GM12891 (cell line): ENCODE measurements at regions not wholly inside any gene's neighbourhood (a gene's known extent, or its start where the extent isn't known, plus 50 kb on each side); places are given as distances from the start of the nearest gene placed in this dataset.
A peak's percentile ranks its signal among the peaks of the same experiment; 100 is the strongest.

ENCODE experiments used
- DNase-seq: peaks from one replicate; pipeline ENCODE4 v3.0.0; 2011; ENCODE audit warnings: low spot score; ENCODE audit not compliant: insufficient read length
- FAIRE-seq: peaks from 2 replicates; lab custom pipeline; 2011; peaks lifted over from hg19 to GRCh38; lab: Jason Lieb, UNC
- PAX5 ChIP-seq: IDR thresholded peaks from 2 replicates; pipeline ENCODE4 v1.6.1; 2011; ENCODE audit warnings: low read length, moderate library complexity, mild to moderate bottlenecking; ENCODE audit not compliant: insufficient read depth, severe bottlenecking
- POLR2A ChIP-seq: IDR thresholded peaks from 2 replicates; pipeline ENCODE4 v1.6.1; 2011; ENCODE audit warnings: low read depth, low read length, control low read depth
- POLR2AphosphoS5 ChIP-seq: IDR thresholded peaks from 2 replicates; pipeline ENCODE4 v1.6.1; 2011; ENCODE audit warnings: low read depth, low read length, control low read depth
- POU2F2 ChIP-seq: IDR thresholded peaks from 2 replicates; pipeline ENCODE4 v1.6.1; 2011; ENCODE audit warnings: low read depth, mild to moderate bottlenecking, control low read depth, low read length, moderate library complexity
- SPI1 ChIP-seq: IDR thresholded peaks from 2 replicates; pipeline ENCODE4 v1.6.1; 2011; ENCODE audit warnings: low read depth, low read length, control low read depth
- TAF1 ChIP-seq: IDR thresholded peaks from 2 replicates; pipeline ENCODE4 v1.6.1; 2011; ENCODE audit warnings: low read depth, low read length, control low read depth

- TF ChIP-seq POU2F2: no peak
- no peak for TF ChIP-seq POLR2AphosphoS5
- TF ChIP-seq TAF1: no peak
- TF ChIP-seq PAX5: peak; percentile 11
- TF ChIP-seq POLR2A: no peak
- no peak for TF ChIP-seq SPI1
- FAIRE-seq (no peak), DNase-seq (no peak)
Measured at GRCh38 chr4:123246085-123246484, 150.5 kb upstream of the SPRY1 start.

- TF ChIP-seq POU2F2: no peak
- no peak for TF ChIP-seq POLR2A
- no peak for TF ChIP-seq POLR2AphosphoS5
- no peak for TF ChIP-seq TAF1
- DNase-seq: no peak
- no peak for FAIRE-seq
Measured at GRCh38 chr4:123248085-123248659, 148.4 kb upstream of the SPRY1 start.

- no peak for DNase-seq
- FAIRE-seq: no peak
- TF ChIP-seq POU2F2: no peak
- no peak for TF ChIP-seq SPI1
- TF ChIP-seq TAF1: no peak
- no peak for TF ChIP-seq POLR2AphosphoS5
- no peak for TF ChIP-seq PAX5
- TF ChIP-seq POLR2A: no peak
Measured at GRCh38 chr4:123249821-123250220, 146.8 kb upstream of the SPRY1 start.

GRCh38 chr4:123250843-123251242 is 145.8 kb upstream of the SPRY1 start:
- TF ChIP-seq POLR2A (no peak), PAX5 (no peak), SPI1 (no peak), TAF1 (no peak), POU2F2 (no peak), POLR2AphosphoS5 (no peak)
- DNase-seq: no peak
- FAIRE-seq: no peak

GRCh38 chr4:123255971-123256370 is 140.6 kb upstream of the SPRY1 start:
- no peak for DNase-seq
- no peak for FAIRE-seq
- peak; percentile 46; the same call in 1 of the 2 replicates for TF ChIP-seq SPI1
- no peak for TF ChIP-seq POLR2AphosphoS5

- FAIRE-seq: no peak
Measured at GRCh38 chr4:123256901-123257300, 139.7 kb upstream of the SPRY1 start.

GRCh38 chr4:123257591-123257990 is 139.0 kb upstream of the SPRY1 start:
- DNase-seq (no peak), FAIRE-seq (no peak)
- TF ChIP-seq POU2F2 (no peak), TAF1 (no peak), PAX5 (no peak), POLR2A (no peak), POLR2AphosphoS5 (no peak), SPI1 (no peak)

More at GRCh38 chr4:123256901-123257300, 139.7 kb upstream of the SPRY1 start:
- no peak for DNase-seq
- TF ChIP-seq TAF1 (no peak), PAX5 (no peak), POLR2A (no peak), SPI1 (no peak), POLR2AphosphoS5 (no peak), POU2F2 (no peak)

- no peak for DNase-seq
Measured at GRCh38 chr4:123259676-123260646, 136.6 kb upstream of the SPRY1 start.

GRCh38 chr4:123260653-123261052 is 135.9 kb upstream of the SPRY1 start:
- FAIRE-seq (peak; percentile 40), DNase-seq (no peak)
- TF ChIP-seq POLR2AphosphoS5: no peak
- no peak for TF ChIP-seq POLR2A
- no peak for TF ChIP-seq POU2F2
- TF ChIP-seq TAF1: no peak
- no peak for TF ChIP-seq PAX5
- TF ChIP-seq SPI1: no peak

More at GRCh38 chr4:123259676-123260646, 136.6 kb upstream of the SPRY1 start:
- no peak for TF ChIP-seq PAX5
- no peak for TF ChIP-seq POLR2AphosphoS5
- FAIRE-seq: no peak
